A172 (cell line): ENCODE measurements at regions not wholly inside any gene's neighbourhood (a gene's known extent, or its start where the extent isn't known, plus 50 kb on each side); places are given as distances from the start of the nearest gene placed in this dataset.

Experiments used
- DNase-seq: peaks from one replicate; pipeline ENCODE4 v3.0.0-alpha.2; 2015; ENCODE audit warnings: low spot score

GRCh38 chr18:78722386-78722785 is 257.2 kb upstream of the SALL3 start:
- DNase-seq, result no peak

- DNase-seq, result no peak
These were observed 256.5 kb upstream of the SALL3 start for GRCh38 chr18:78722929-78723710.

GRCh38 chr18:78724214-78724914 is 255.3 kb upstream of the SALL3 start:
- no peak for DNase-seq

GRCh38 chr18:78725426-78725825 is 254.2 kb upstream of the SALL3 start:
- DNase-seq, result no peak

- DNase-seq, result no peak
These were observed 253.1 kb upstream of the SALL3 start for GRCh38 chr18:78726326-78727056.

GRCh38 chr18:78727057-78727739 is 252.4 kb upstream of the SALL3 start:
- DNase-seq, result no peak

GRCh38 chr18:78727877-78728783 is 251.5 kb upstream of the SALL3 start:
- DNase-seq, result no peak

- DNase-seq, result no peak
These were observed 250.7 kb upstream of the SALL3 start for GRCh38 chr18:78728784-78729467.

- DNase-seq, result no peak
These were observed 249.1 kb upstream of the SALL3 start for GRCh38 chr18:78730546-78730945.

- no peak for DNase-seq
These were observed 248.6 kb upstream of the SALL3 start for GRCh38 chr18:78731016-78731397.

GRCh38 chr18:78731398-78732032 is 248.1 kb upstream of the SALL3 start:
- no peak for DNase-seq

GRCh38 chr18:78732273-78733210 is 247.1 kb upstream of the SALL3 start:
- no peak for DNase-seq

GRCh38 chr18:78733762-78734613 is 245.6 kb upstream of the SALL3 start:
- DNase-seq, result no peak

- DNase-seq, result no peak
These were observed 245.0 kb upstream of the SALL3 start for GRCh38 chr18:78734614-78734945.

- no peak for DNase-seq
These were observed 244.2 kb upstream of the SALL3 start for GRCh38 chr18:78735131-78736014.

- DNase-seq, result no peak
These were observed 243.5 kb upstream of the SALL3 start for GRCh38 chr18:78736015-78736690.
